H9 (cell line): ENCODE measurements at regions not wholly inside any gene's neighbourhood (a gene's known extent, or its start where the extent isn't known, plus 50 kb on each side); places are given as distances from the start of the nearest gene placed in this dataset.

ENCODE experiments used
- DNase-seq: peaks from one replicate; pipeline ENCODE4 v3.0.0-alpha.2; 2017
- H2AFZ ChIP-seq: one replicate; pipeline ENCODE4 v1.6.1; 2013; ENCODE audit warnings: mild to moderate bottlenecking, low read length, control low read depth, moderate library complexity
- H2AK5ac ChIP-seq: 2 replicates; pipeline ENCODE4 v1.6.1; 2013; ENCODE audit warnings: low read length, control low read depth, mixed read lengths; ENCODE audit not compliant: insufficient read length
- H2BK120ac ChIP-seq: one replicate; pipeline ENCODE4 v1.6.1; 2013; ENCODE audit warnings: low read depth, mild to moderate bottlenecking, low read length, control low read depth, inconsistent platforms; ENCODE audit not compliant: poor library complexity, severe bottlenecking
- H2BK12ac ChIP-seq: 2 replicates; pipeline ENCODE4 v1.6.1; 2013; ENCODE audit warnings: low read length, control low read depth, mixed read lengths, low read depth; ENCODE audit not compliant: insufficient read length
- H2BK15ac ChIP-seq: 2 replicates; pipeline ENCODE4 v1.6.1; 2013; ENCODE audit warnings: low read depth, low read length, control low read depth
- H2BK20ac ChIP-seq: one replicate; pipeline ENCODE4 v1.6.1; 2013; ENCODE audit warnings: low read depth, mild to moderate bottlenecking, low read length, control low read depth, inconsistent platforms; ENCODE audit not compliant: poor library complexity, severe bottlenecking
- H2BK5ac ChIP-seq: 2 replicates; pipeline ENCODE4 v1.6.1; 2013; ENCODE audit warnings: low read length, control low read depth, mixed read lengths; ENCODE audit not compliant: insufficient read length
- H3K14ac ChIP-seq: 2 replicates; pipeline ENCODE4 v1.6.1; 2013; ENCODE audit warnings: low read length, control low read depth; ENCODE audit not compliant: insufficient read depth
- H3K18ac ChIP-seq: 2 replicates; pipeline ENCODE4 v1.6.1; 2013; ENCODE audit warnings: low read depth, mild to moderate bottlenecking, mixed read lengths, low read length, control low read depth; ENCODE audit not compliant: insufficient read length
- H3K23ac ChIP-seq: 2 replicates; pipeline ENCODE4 v1.6.1; 2013; ENCODE audit warnings: low read length, control low read depth, mixed read lengths, low read depth; ENCODE audit not compliant: insufficient read length
- H3K23me2 ChIP-seq: 2 replicates; pipeline ENCODE4 v1.6.1; 2013; ENCODE audit warnings: low read depth, mild to moderate bottlenecking, mixed read lengths, low read length, control low read depth; ENCODE audit not compliant: insufficient read length, poor library complexity, severe bottlenecking
- H3K27ac ChIP-seq: 2 replicates; pipeline ENCODE4 v1.5.1; 2013; ENCODE audit warnings: low read length, control low read depth, mixed read lengths, low read depth; ENCODE audit not compliant: insufficient read length
- H3K27me3 ChIP-seq: 2 replicates; pipeline ENCODE4 v1.6.1; 2013; ENCODE audit warnings: low read length, control low read depth, inconsistent platforms; ENCODE audit not compliant: insufficient read depth
- H3K4ac ChIP-seq: 2 replicates; pipeline ENCODE4 v1.6.1; 2013; ENCODE audit warnings: low read depth, mild to moderate bottlenecking, control low read depth, inconsistent platforms, low read length, moderate library complexity
- H3K4me1 ChIP-seq: 2 replicates; pipeline ENCODE4 v1.6.1; 2013; ENCODE audit warnings: low read length, control low read depth, inconsistent platforms; ENCODE audit not compliant: insufficient read depth
- H3K4me2 ChIP-seq: 2 replicates; pipeline ENCODE4 v1.6.1; 2013; ENCODE audit warnings: low read length, control low read depth, mixed read lengths; ENCODE audit not compliant: insufficient read length, insufficient read depth
- H3K56ac ChIP-seq: 2 replicates; pipeline ENCODE4 v1.6.1; 2013; ENCODE audit warnings: low read depth, mild to moderate bottlenecking, mixed read lengths, low read length, control low read depth; ENCODE audit not compliant: insufficient read length
- H3K79me1 ChIP-seq: 2 replicates; pipeline ENCODE4 v1.6.1; 2013; ENCODE audit warnings: low read depth, mild to moderate bottlenecking, moderate library complexity, low read length, control low read depth, inconsistent platforms; ENCODE audit not compliant: insufficient read depth, poor library complexity, severe bottlenecking
- H3K79me2 ChIP-seq: 2 replicates; pipeline ENCODE4 v1.6.1; 2013; ENCODE audit warnings: low read length, control low read depth, inconsistent platforms; ENCODE audit not compliant: insufficient read depth
- H3K9ac ChIP-seq: 2 replicates; pipeline ENCODE4 v1.6.1; 2013; ENCODE audit warnings: low read length, control low read depth, mixed read lengths; ENCODE audit not compliant: insufficient read length; ENCODE audit errors: extremely low read depth
- H3K9me3 ChIP-seq: one replicate; pipeline ENCODE4 v1.6.1; 2013; ENCODE audit warnings: low read depth, low read length, inconsistent platforms; ENCODE audit not compliant: control insufficient read depth
- H3T11ph ChIP-seq: one replicate; pipeline ENCODE4 v1.6.1; 2013; ENCODE audit warnings: mild to moderate bottlenecking, low read length, control low read depth, inconsistent platforms
- H4K20me1 ChIP-seq: one replicate; pipeline ENCODE4 v1.6.1; 2013; ENCODE audit not compliant: control insufficient read depth, insufficient read length, insufficient read depth
- H4K5ac ChIP-seq: 2 replicates; pipeline ENCODE4 v1.6.1; 2013; ENCODE audit warnings: low read depth, mild to moderate bottlenecking, mixed read lengths, low read length, control low read depth; ENCODE audit not compliant: insufficient read length
- H4K8ac ChIP-seq: replicated peaks from 2 replicates; pipeline ENCODE4 v1.6.1; 2013; ENCODE audit warnings: low read length, control low read depth, mixed read lengths, low read depth; ENCODE audit not compliant: insufficient read length
- H4K91ac ChIP-seq: 2 replicates; pipeline ENCODE4 v1.6.1; 2013; ENCODE audit warnings: low read depth, mild to moderate bottlenecking, moderate library complexity, mixed read lengths, low read length, control low read depth; ENCODE audit not compliant: insufficient read length
- H3K27ac Mint-ChIP-seq, 3 experiments: 2 replicates in 2 of 3; 3 replicates in 1 of 3; pipeline ENCODE4 v1.8.0; 2020 to 2021; ENCODE audit warnings: mixed read lengths in 3 of 3, mild to moderate bottlenecking in 1 of 3, moderate library complexity in 1 of 3
- H3K27me3 Mint-ChIP-seq: 2 replicates; pipeline ENCODE4 v1.8.0; 2021; ENCODE audit warnings: low read depth, mild to moderate bottlenecking, moderate library complexity, mixed read lengths
- H3K36me3 Mint-ChIP-seq, 3 experiments: 2 replicates in 2 of 3; 3 replicates in 1 of 3; pipeline ENCODE4 v1.8.0; 2020 to 2021; ENCODE audit warnings: low read depth in 3 of 3, mixed read lengths in 3 of 3; ENCODE audit not compliant: insufficient read depth in 1 of 3
- H3K4me1 Mint-ChIP-seq, 2 experiments: 2 replicates each; pipeline ENCODE4 v1.8.0; 2020; ENCODE audit warnings: mixed read lengths in 2 of 2
- H3K4me3 Mint-ChIP-seq, 2 experiments: 2 replicates in 1 of 2; 3 replicates in 1 of 2; pipeline ENCODE4 v1.8.0; 2020 to 2021; ENCODE audit warnings: mild to moderate bottlenecking in 2 of 2, mixed read lengths in 2 of 2, moderate library complexity in 1 of 2
- H3K9me3 Mint-ChIP-seq, 2 experiments: 2 replicates in 1 of 2; 3 replicates in 1 of 2; pipeline ENCODE4 v1.8.0; 2020; ENCODE audit warnings: mild to moderate bottlenecking in 2 of 2, mixed read lengths in 2 of 2, moderate library complexity in 1 of 2
- WGBS: extraction: QIAGEN DNeasy Blood & Tissue Kit; methylation state at CpG from one replicate; pipeline ENCODE4 v1.1.7; 2013; ENCODE audit warnings: missing lambda C conversion rate, low lambda C conversion rate, mixed read lengths; ENCODE audit not compliant: insufficient read length; ENCODE audit errors: extremely low coverage; 5-methylcytosine and 5-hydroxymethylcytosine counted together
- TF ChIP-seq, protein P1 (sequence below): fragments of 200-600 bp; sonication (generic); conservative IDR thresholded peaks from 3 replicates; pipeline ENCODE4 v1.8.0; 2021; ENCODE audit warnings: antibody characterized with exemption, mild to moderate bottlenecking

DNA sequence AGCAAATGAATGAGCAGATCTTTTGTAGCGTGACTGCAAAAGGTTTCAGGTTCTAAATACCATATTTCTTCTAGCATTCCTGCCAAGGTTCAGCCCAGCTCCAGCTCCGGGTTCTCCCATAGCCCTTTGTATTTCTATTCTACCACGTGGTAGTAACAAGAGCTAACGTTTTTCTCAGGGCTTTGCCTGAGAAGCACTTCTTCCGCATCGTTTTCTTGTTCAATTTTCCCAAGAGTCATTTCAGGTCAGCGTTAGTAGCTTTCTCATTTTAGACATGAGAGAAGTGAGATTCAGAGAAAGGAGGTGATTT lies 120.1 kb upstream of the MYCN start:
- TF ChIP-seq, protein P1, sequence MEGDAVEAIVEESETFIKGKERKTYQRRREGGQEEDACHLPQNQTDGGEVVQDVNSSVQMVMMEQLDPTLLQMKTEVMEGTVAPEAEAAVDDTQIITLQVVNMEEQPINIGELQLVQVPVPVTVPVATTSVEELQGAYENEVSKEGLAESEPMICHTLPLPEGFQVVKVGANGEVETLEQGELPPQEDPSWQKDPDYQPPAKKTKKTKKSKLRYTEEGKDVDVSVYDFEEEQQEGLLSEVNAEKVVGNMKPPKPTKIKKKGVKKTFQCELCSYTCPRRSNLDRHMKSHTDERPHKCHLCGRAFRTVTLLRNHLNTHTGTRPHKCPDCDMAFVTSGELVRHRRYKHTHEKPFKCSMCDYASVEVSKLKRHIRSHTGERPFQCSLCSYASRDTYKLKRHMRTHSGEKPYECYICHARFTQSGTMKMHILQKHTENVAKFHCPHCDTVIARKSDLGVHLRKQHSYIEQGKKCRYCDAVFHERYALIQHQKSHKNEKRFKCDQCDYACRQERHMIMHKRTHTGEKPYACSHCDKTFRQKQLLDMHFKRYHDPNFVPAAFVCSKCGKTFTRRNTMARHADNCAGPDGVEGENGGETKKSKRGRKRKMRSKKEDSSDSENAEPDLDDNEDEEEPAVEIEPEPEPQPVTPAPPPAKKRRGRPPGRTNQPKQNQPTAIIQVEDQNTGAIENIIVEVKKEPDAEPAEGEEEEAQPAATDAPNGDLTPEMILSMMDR = no peak
- Histone ChIP-seq H3K14ac (no peak overlapping the region), H4K5ac (no peak overlapping the region), H4K8ac (no peak overlapping the region), H4K91ac (no peak overlapping the region), H3K79me2 (no peaks in the 10 kb centered on the region), H3K27me3 (no peaks in the 10 kb centered on the region), H2BK15ac (no peak overlapping the region), H3K56ac (no peak overlapping the region), H3K9me3 (no peaks in the 10 kb centered on the region), H3T11ph (no peak overlapping the region), H2BK5ac (no peak overlapping the region), H2BK120ac (no peak overlapping the region), H2AK5ac (no peak overlapping the region), H2AFZ (no peak overlapping the region), H3K18ac (no peak overlapping the region), H3K79me1 (no peaks in the 10 kb centered on the region), H3K9ac (no peak overlapping the region), H3K4me1 (no peaks in the 10 kb centered on the region), H3K27ac (no peak overlapping the region), H3K4ac (no peak overlapping the region), H4K20me1 (no peaks in the 10 kb centered on the region), H2BK20ac (no peak overlapping the region), H3K23ac (no peak overlapping the region), H2BK12ac (no peak overlapping the region), H3K4me2 (no peak overlapping the region), H3K23me2 (no peaks in the 10 kb centered on the region)
- no CpG with 5 or more reads among the region's 7 CpGs for WGBS
- H3K4me1 Mint-ChIP-seq = peaks cover 6 to 15% of the 10 kb centered on the region in 2 experiments
- no peak overlapping the region for H3K27ac Mint-ChIP-seq
- H3K36me3 Mint-ChIP-seq = no peaks in the 10 kb centered on the region
- DNase-seq = no peak
- H3K27me3 Mint-ChIP-seq = no peaks in the 10 kb centered on the region
- H3K4me3 Mint-ChIP-seq = no peak overlapping the region; a peak in 1 of 5 replicates
- no peaks in the 10 kb centered on the region; a peak in 1 of 5 replicates for H3K9me3 Mint-ChIP-seq
